Gastroesophageal sphincter (tissue), 3 donors: ENCODE measurements at regions not wholly inside any gene's neighbourhood (a gene's known extent, or its start where the extent isn't known, plus 50 kb on each side); places are given as distances from the start of the nearest gene placed in this dataset.

Experiments used
- POLR2A ChIP-seq, 2 donors: fragments of 450-650 bp; IDR thresholded peaks; one replicate each; pipeline ENCODE4 v1.6.1; 2017; ENCODE audit warnings: antibody characterized with exemption in 2 of 2, mild to moderate bottlenecking in 2 of 2, moderate library complexity in 1 of 2
- POLR2AphosphoS5 ChIP-seq: sonication (generic); formaldehyde crosslinking; IDR thresholded peaks from one replicate; pipeline ENCODE4 v1.6.1; 2017; ENCODE audit warnings: antibody characterized with exemption
- TF ChIP-seq, protein P1 (sequence below), 4 experiments: fragments of 200-600 bp in 2 of 4; fragments of 450-650 bp in 2 of 4; sonication (generic) in 1 of 4; IDR thresholded peaks; one replicate each; pipeline ENCODE4 v1.5.1; 2017 to 2019; ENCODE audit warnings: antibody characterized with exemption in 4 of 4, mild to moderate bottlenecking in 2 of 4, moderate library complexity in 2 of 4

GRCh38 chr9:73411494-73411893 is 259.8 kb downstream of the ANXA1 start:
- TF ChIP-seq POLR2A (IDR thresholded peaks at IDR 0.05): no peak
- TF ChIP-seq, protein P1, sequence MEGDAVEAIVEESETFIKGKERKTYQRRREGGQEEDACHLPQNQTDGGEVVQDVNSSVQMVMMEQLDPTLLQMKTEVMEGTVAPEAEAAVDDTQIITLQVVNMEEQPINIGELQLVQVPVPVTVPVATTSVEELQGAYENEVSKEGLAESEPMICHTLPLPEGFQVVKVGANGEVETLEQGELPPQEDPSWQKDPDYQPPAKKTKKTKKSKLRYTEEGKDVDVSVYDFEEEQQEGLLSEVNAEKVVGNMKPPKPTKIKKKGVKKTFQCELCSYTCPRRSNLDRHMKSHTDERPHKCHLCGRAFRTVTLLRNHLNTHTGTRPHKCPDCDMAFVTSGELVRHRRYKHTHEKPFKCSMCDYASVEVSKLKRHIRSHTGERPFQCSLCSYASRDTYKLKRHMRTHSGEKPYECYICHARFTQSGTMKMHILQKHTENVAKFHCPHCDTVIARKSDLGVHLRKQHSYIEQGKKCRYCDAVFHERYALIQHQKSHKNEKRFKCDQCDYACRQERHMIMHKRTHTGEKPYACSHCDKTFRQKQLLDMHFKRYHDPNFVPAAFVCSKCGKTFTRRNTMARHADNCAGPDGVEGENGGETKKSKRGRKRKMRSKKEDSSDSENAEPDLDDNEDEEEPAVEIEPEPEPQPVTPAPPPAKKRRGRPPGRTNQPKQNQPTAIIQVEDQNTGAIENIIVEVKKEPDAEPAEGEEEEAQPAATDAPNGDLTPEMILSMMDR (IDR thresholded peaks at IDR 0.05): no peak
- TF ChIP-seq POLR2AphosphoS5: no peak
